ENCODE measurements at regions not wholly inside any gene's neighbourhood (a gene's known extent, or its start where the extent isn't known, plus 50 kb on each side); places are given as distances from the start of the nearest gene placed in this dataset.

DNA sequence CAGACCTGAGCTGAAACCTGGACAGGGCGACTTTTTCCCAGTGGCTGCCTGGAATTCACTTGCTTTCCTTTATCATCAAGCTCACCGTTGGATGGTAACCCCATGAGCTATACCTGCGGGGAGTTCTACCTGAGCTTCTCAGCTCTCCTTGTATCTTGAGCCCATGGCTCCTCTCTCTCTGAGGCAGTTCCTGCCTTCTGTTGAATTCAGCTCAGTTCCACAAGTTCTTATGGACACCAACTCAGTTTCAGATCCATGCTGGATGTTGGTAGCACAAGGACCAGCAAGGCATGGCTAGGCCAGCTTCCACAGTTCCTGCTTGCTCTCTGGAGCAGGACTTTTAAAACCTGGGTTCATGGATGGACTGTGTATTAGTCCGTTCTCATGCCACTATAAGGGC is 58.3 kb upstream of the AMPD3 start:
- TF ChIP-seq, protein P1, sequence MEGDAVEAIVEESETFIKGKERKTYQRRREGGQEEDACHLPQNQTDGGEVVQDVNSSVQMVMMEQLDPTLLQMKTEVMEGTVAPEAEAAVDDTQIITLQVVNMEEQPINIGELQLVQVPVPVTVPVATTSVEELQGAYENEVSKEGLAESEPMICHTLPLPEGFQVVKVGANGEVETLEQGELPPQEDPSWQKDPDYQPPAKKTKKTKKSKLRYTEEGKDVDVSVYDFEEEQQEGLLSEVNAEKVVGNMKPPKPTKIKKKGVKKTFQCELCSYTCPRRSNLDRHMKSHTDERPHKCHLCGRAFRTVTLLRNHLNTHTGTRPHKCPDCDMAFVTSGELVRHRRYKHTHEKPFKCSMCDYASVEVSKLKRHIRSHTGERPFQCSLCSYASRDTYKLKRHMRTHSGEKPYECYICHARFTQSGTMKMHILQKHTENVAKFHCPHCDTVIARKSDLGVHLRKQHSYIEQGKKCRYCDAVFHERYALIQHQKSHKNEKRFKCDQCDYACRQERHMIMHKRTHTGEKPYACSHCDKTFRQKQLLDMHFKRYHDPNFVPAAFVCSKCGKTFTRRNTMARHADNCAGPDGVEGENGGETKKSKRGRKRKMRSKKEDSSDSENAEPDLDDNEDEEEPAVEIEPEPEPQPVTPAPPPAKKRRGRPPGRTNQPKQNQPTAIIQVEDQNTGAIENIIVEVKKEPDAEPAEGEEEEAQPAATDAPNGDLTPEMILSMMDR (IDR thresholded peaks at IDR 0.05; ENCODE audit: low read length): no peak
- no peak for TF ChIP-seq EZH2 (optimal IDR thresholded peaks at IDR 0.05; ENCODE audit: low read depth, low read length)
